ENCODE measurements at regions not wholly inside any gene's neighbourhood (a gene's known extent, or its start where the extent isn't known, plus 50 kb on each side); places are given as distances from the start of the nearest gene placed in this dataset.
A peak's percentile ranks its signal among the peaks of the same experiment; 100 is the strongest.

- Mint-ChIP-seq H3K4me3 (no peak overlapping the region), H3K27ac (no peak overlapping the region), H3K36me3 (no peaks in the 10 kb centered on the region), H3K9me3 (no peaks in the 10 kb centered on the region), H3K27me3 (peaks cover under 1% of the 10 kb centered on the region), H3K4me1 (peaks cover 15% of the 10 kb centered on the region)
- POLR2A ChIA-PET: no interaction called here
- DNase-seq (no peak), ATAC-seq (ENCODE audit: low read depth) (no peak)
Measured at GRCh38 chr5:68459093-68459809, 243.7 kb downstream of the PIK3R1 start.

DNA sequence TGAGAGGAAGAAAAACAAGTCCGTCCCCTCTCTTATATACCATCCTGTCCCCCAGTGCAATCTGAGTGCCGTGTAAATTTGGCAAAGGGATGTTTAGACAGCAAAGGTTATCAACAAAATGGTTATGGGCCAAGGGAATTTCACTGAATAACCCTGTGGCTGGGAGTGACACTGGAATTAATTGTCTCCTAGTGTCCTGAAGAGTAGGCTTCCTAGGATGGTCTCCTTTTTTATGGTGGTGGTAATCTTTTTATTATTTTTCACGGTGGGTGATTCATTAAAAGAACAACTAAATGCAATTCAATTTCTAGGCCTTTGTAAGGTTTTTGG is 244.2 kb downstream of the PIK3R1 start:
- no peaks in the 10 kb centered on the region for H3K27me3 Mint-ChIP-seq
- H3K9me3 Mint-ChIP-seq: no peaks in the 10 kb centered on the region
- POLR2A ChIA-PET: no interaction called here
- H3K27ac Mint-ChIP-seq: no peak overlapping the region
- DNase-seq: no peak
- no peak for ATAC-seq (ENCODE audit: low read depth)
- no peaks in the 10 kb centered on the region for H3K36me3 Mint-ChIP-seq
- H3K4me1 Mint-ChIP-seq: peaks cover 15% of the 10 kb centered on the region
- H3K4me3 Mint-ChIP-seq: no peak overlapping the region

DNA sequence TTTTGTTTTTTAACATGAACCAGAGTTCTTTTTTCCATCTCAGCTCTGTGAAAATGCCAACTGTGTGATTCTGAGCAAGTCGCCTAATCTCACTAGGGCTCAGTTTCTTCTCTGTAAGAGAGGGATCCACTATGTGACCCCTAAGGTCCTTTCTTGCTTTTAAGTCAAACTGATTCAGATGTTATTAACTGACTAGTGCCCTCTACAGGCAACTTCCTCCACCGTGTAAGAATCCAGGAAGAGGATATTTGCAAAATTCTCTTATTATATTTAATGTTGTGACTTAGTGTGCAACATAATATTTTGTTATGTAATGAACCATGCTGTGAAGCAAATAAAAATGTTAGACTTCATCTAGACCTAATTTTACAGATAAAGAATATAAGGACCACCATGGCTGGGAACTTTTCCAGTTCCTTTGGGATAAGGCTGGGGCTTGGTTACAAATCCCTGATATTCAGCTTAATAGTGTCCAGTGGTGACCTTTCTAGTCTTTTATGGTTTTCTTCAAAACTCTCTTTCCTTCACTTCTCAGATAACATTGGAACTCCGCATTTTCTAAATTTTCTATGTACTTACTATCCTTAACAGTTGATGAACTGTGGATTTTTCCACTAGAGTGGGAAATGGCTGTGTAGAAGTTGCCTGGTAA is 244.7 kb downstream of the PIK3R1 start:
- POLR2A ChIA-PET: no interaction called here
- Mint-ChIP-seq H3K27me3 (no peaks in the 10 kb centered on the region), H3K36me3 (no peaks in the 10 kb centered on the region), H3K4me3 (no peak overlapping the region), H3K9me3 (no peaks in the 10 kb centered on the region), H3K27ac (peak overlapping the region; percentile 18), H3K4me1 (peaks cover 15% of the 10 kb centered on the region)
- DNase-seq (no peak), ATAC-seq (ENCODE audit: low read depth) (no peak)

- POLR2A ChIA-PET: no interaction called here
- no peaks in the 10 kb centered on the region for H3K36me3 Mint-ChIP-seq
- H3K27me3 Mint-ChIP-seq: no peaks in the 10 kb centered on the region
- no peak for ATAC-seq (ENCODE audit: low read depth)
- no peak for DNase-seq
- H3K4me1 Mint-ChIP-seq: peaks cover 5% of the 10 kb centered on the region
- H3K4me3 Mint-ChIP-seq: no peak overlapping the region
- no peaks in the 10 kb centered on the region for H3K9me3 Mint-ChIP-seq
- no peak overlapping the region for H3K27ac Mint-ChIP-seq
Measured at GRCh38 chr5:68463606-68464005, 248.1 kb downstream of the PIK3R1 start.

- no peak overlapping the region for H3K27ac Mint-ChIP-seq
- peaks cover 3% of the 10 kb centered on the region for H3K4me1 Mint-ChIP-seq
- no peaks in the 10 kb centered on the region for H3K27me3 Mint-ChIP-seq
- peak; percentile 67 for ATAC-seq (ENCODE audit: low read depth)
- H3K36me3 Mint-ChIP-seq: no peaks in the 10 kb centered on the region
- POLR2A ChIA-PET: interaction anchor here (1.1 kb wide), 1 partner anchor 23 kb away, joined by 3 read pairs; no protein-coding TSS in a partner anchor
- no peak for DNase-seq
- no peaks in the 10 kb centered on the region for H3K9me3 Mint-ChIP-seq
- no peak overlapping the region for H3K4me3 Mint-ChIP-seq
Measured at GRCh38 chr5:68464424-68464823, 248.9 kb downstream of the PIK3R1 start.

GRCh38 chr5:68465133-68465532 is 249.6 kb downstream of the PIK3R1 start:
- Mint-ChIP-seq H3K4me3 (no peak overlapping the region), H3K4me1 (peaks cover under 1% of the 10 kb centered on the region), H3K27me3 (no peaks in the 10 kb centered on the region), H3K27ac (no peak overlapping the region), H3K9me3 (no peaks in the 10 kb centered on the region), H3K36me3 (no peaks in the 10 kb centered on the region)
- POLR2A ChIA-PET: interaction anchor here (1.1 kb wide), 1 partner anchor 24 kb away, joined by 3 read pairs; no protein-coding TSS in a partner anchor
- ATAC-seq (ENCODE audit: low read depth) (peak; percentile 40), DNase-seq (peak; percentile 36)

- no peak overlapping the region for H3K27ac Mint-ChIP-seq
- H3K9me3 Mint-ChIP-seq: no peaks in the 10 kb centered on the region
- H3K27me3 Mint-ChIP-seq: no peaks in the 10 kb centered on the region
- POLR2A ChIA-PET: no interaction called here
- no peaks in the 10 kb centered on the region for H3K4me1 Mint-ChIP-seq
- H3K36me3 Mint-ChIP-seq: no peaks in the 10 kb centered on the region
- no peak overlapping the region for H3K4me3 Mint-ChIP-seq
- ATAC-seq (ENCODE audit: low read depth): no peak
- no peak for DNase-seq
Measured at GRCh38 chr5:68465934-68466551, 250.5 kb downstream of the PIK3R1 start.

GRCh38 chr5:68467208-68467607 is 251.7 kb downstream of the PIK3R1 start:
- Mint-ChIP-seq H3K27me3 (no peaks in the 10 kb centered on the region), H3K36me3 (no peaks in the 10 kb centered on the region), H3K27ac (no peak overlapping the region), H3K4me1 (no peaks in the 10 kb centered on the region), H3K4me3 (no peak overlapping the region), H3K9me3 (no peaks in the 10 kb centered on the region)
- ATAC-seq (ENCODE audit: low read depth): no peak
- POLR2A ChIA-PET: no interaction called here
- DNase-seq: no peak

DNA sequence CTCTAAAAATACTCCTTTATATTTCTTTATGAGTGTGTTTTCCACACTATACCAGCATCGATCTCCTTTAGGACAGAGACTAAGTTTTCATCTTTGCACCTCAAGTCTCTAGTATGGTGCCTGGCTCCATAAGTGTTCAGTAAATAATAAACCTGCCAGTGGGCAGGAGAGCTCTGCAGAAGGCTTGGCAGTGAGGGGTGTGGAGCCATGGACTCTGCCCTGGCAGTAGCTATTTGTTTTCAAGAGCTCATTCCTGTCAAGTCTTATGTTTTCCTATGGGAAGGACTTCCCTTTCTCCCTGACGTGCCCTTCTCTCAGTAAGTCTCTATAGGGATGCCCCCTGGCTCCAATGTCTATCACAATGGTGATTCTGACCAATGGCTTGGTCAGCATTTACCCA is 252.2 kb downstream of the PIK3R1 start:
- ATAC-seq (ENCODE audit: low read depth) (no peak), DNase-seq (no peak)
- POLR2A ChIA-PET: no interaction called here
- no peaks in the 10 kb centered on the region for H3K27me3 Mint-ChIP-seq
- H3K27ac Mint-ChIP-seq: no peak overlapping the region
- no peaks in the 10 kb centered on the region for H3K4me1 Mint-ChIP-seq
- H3K36me3 Mint-ChIP-seq: no peaks in the 10 kb centered on the region
- no peak overlapping the region for H3K4me3 Mint-ChIP-seq
- no peaks in the 10 kb centered on the region for H3K9me3 Mint-ChIP-seq

GRCh38 chr5:68468322-68468721 is 252.8 kb downstream of the PIK3R1 start:
- POLR2A ChIA-PET: no interaction called here
- ATAC-seq (ENCODE audit: low read depth) (no peak), DNase-seq (no peak)
- no peaks in the 10 kb centered on the region for H3K36me3 Mint-ChIP-seq
- H3K4me1 Mint-ChIP-seq: no peaks in the 10 kb centered on the region
- H3K27me3 Mint-ChIP-seq: no peaks in the 10 kb centered on the region
- no peaks in the 10 kb centered on the region for H3K9me3 Mint-ChIP-seq
- H3K27ac Mint-ChIP-seq: no peak overlapping the region
- H3K4me3 Mint-ChIP-seq: no peak overlapping the region

DNA sequence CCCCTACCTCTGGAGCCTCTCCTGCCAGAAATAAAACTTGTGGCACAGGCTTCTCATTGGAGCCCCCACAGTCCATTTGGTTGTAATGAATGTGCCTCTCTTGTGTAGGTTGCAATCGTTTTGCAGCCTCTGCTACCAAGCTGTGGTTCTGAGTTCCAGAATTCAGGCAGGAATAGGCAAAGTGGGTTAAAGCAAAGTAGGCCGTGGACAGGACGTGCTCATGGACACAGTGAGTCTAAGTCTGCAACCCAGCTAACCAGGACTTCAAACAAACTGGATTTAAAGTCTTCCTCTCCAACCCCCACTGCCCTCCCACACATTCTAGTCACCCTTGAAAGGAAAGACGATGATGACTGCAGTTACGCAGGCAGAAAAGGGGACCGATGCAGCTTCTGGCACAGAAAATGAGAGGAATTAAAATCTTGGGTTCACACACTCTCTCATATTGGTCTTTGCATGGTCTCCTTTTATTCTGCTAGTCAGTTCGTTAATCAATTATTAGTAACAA is 260.0 kb downstream of the PIK3R1 start:
- Mint-ChIP-seq H3K4me1 (no peaks in the 10 kb centered on the region), H3K27ac (no peak overlapping the region), H3K9me3 (no peaks in the 10 kb centered on the region), H3K27me3 (peaks cover 2% of the 10 kb centered on the region), H3K4me3 (no peak overlapping the region), H3K36me3 (no peaks in the 10 kb centered on the region)
- DNase-seq (no peak), ATAC-seq (ENCODE audit: low read depth) (no peak)
- POLR2A ChIA-PET: no interaction called here

GRCh38 chr5:68476854-68477253 is 261.3 kb downstream of the PIK3R1 start:
- no peaks in the 10 kb centered on the region for H3K36me3 Mint-ChIP-seq
- DNase-seq (no peak), ATAC-seq (ENCODE audit: low read depth) (no peak)
- no peaks in the 10 kb centered on the region for H3K4me1 Mint-ChIP-seq
- no peak overlapping the region for H3K4me3 Mint-ChIP-seq
- POLR2A ChIA-PET: no interaction called here
- H3K9me3 Mint-ChIP-seq: no peaks in the 10 kb centered on the region
- H3K27me3 Mint-ChIP-seq: peaks cover 2% of the 10 kb centered on the region
- H3K27ac Mint-ChIP-seq: no peak overlapping the region

GRCh38 chr5:68478301-68479095 is 262.9 kb downstream of the PIK3R1 start:
- Mint-ChIP-seq H3K27ac (no peak overlapping the region), H3K4me1 (no peaks in the 10 kb centered on the region), H3K4me3 (no peak overlapping the region), H3K36me3 (no peaks in the 10 kb centered on the region), H3K9me3 (no peaks in the 10 kb centered on the region), H3K27me3 (peaks cover 5% of the 10 kb centered on the region)
- DNase-seq (no peak), ATAC-seq (ENCODE audit: low read depth) (no peak)
- POLR2A ChIA-PET: no interaction called here

Measured in activated naive CD8-positive, alpha-beta T cell treated with anti-CD3 and anti-CD28 coated beads, Interleukin-2, amount 10 ng/mL, durations not matched to agents 7 days and 5 days (primary cell).